Mesendoderm (in vitro differentiated cells): ENCODE measurements at regions not wholly inside any gene's neighbourhood (a gene's known extent, or its start where the extent isn't known, plus 50 kb on each side); places are given as distances from the start of the nearest gene placed in this dataset.

Source experiments
- DNase-seq: peaks from one replicate; pipeline ENCODE4 v3.0.0; 2013
- H2AK5ac ChIP-seq: 2 replicates; pipeline ENCODE4 v1.6.1; 2013; ENCODE audit warnings: low read length, inconsistent platforms
- H2BK120ac ChIP-seq: 2 replicates; pipeline ENCODE4 v1.6.1; 2013; ENCODE audit warnings: low read depth, mild to moderate bottlenecking, low read length, moderate library complexity, mixed read lengths
- H2BK15ac ChIP-seq: replicated peaks from 2 replicates; pipeline ENCODE4 v1.6.1; 2013; ENCODE audit warnings: low read depth, mild to moderate bottlenecking, moderate library complexity
- H2BK5ac ChIP-seq: 2 replicates; pipeline ENCODE4 v1.6.1; 2013; ENCODE audit warnings: low read length, inconsistent platforms
- H3K18ac ChIP-seq: 2 replicates; pipeline ENCODE4 v1.6.1; 2013; ENCODE audit warnings: mild to moderate bottlenecking, low read length, mixed read lengths
- H3K23ac ChIP-seq: one replicate; pipeline ENCODE4 v1.6.1; 2013; ENCODE audit warnings: low read length
- H3K27ac ChIP-seq: 2 replicates; pipeline ENCODE4 v1.5.1; 2013; ENCODE audit warnings: low read depth, mild to moderate bottlenecking, inconsistent platforms, low read length, moderate library complexity
- H3K27me3 ChIP-seq: 2 replicates; pipeline ENCODE4 v1.6.1; 2013; ENCODE audit warnings: low read length, control low read depth, mild to moderate bottlenecking, inconsistent platforms; ENCODE audit not compliant: insufficient read depth, poor library complexity
- H3K36me3 ChIP-seq: 2 replicates; pipeline ENCODE4 v1.6.1; 2013; ENCODE audit warnings: low read length, inconsistent platforms; ENCODE audit not compliant: control insufficient read depth, insufficient read depth
- H3K4ac ChIP-seq: one replicate; pipeline ENCODE4 v1.6.1; 2013; ENCODE audit warnings: low read depth, mild to moderate bottlenecking, low read length, moderate library complexity
- H3K4me1 ChIP-seq: 2 replicates; pipeline ENCODE4 v1.6.1; 2013; ENCODE audit warnings: low read depth, low read length, inconsistent platforms; ENCODE audit not compliant: control insufficient read depth
- H3K4me2 ChIP-seq: 2 replicates; pipeline ENCODE4 v1.6.1; 2013; ENCODE audit warnings: low read length
- H3K4me3 ChIP-seq: 2 replicates; pipeline ENCODE4 v1.5.1; 2013; ENCODE audit warnings: mild to moderate bottlenecking, low read length
- H3K56ac ChIP-seq: one replicate; pipeline ENCODE4 v1.6.1; 2013; ENCODE audit warnings: low read length
- H3K79me1 ChIP-seq: 2 replicates; pipeline ENCODE4 v1.6.1; 2013; ENCODE audit warnings: low read length, inconsistent platforms
- H3K79me2 ChIP-seq: 2 replicates; pipeline ENCODE4 v1.6.1; 2013; ENCODE audit warnings: mild to moderate bottlenecking, low read length; ENCODE audit not compliant: control insufficient read depth, insufficient read depth
- H3K9ac ChIP-seq: 2 replicates; pipeline ENCODE4 v1.6.1; 2013; ENCODE audit warnings: low read length, inconsistent platforms
- H4K5ac ChIP-seq: one replicate; pipeline ENCODE4 v1.6.1; 2013; ENCODE audit warnings: low read length
- H4K8ac ChIP-seq: one replicate; pipeline ENCODE4 v1.6.1; 2013; ENCODE audit warnings: low read depth, mild to moderate bottlenecking, control low read depth, low read length, moderate library complexity
- WGBS: extraction: QIAGEN DNeasy Blood & Tissue Kit; methylation state at CpG from one replicate; pipeline ENCODE4 v1.1.7; 2013; ENCODE audit warnings: low lambda C conversion rate, missing lambda C conversion rate; ENCODE audit not compliant: insufficient coverage; ENCODE audit errors: extremely low coverage; 5-methylcytosine and 5-hydroxymethylcytosine counted together

GRCh38 chr21:35779690-35780570 lies 280.4 kb downstream of the SETD4 start:
- H3K9ac ChIP-seq = no peak overlapping the region
- H2BK120ac ChIP-seq = no peak overlapping the region
- H3K79me1 ChIP-seq = no peaks in the 10 kb centered on the region
- H2AK5ac ChIP-seq = no peak overlapping the region
- no peaks in the 10 kb centered on the region for H3K4me1 ChIP-seq
- H3K27ac ChIP-seq = no peak overlapping the region
- no peaks in the 10 kb centered on the region for H3K79me2 ChIP-seq
- no peak overlapping the region for H3K4ac ChIP-seq
- H3K4me2 ChIP-seq = no peak overlapping the region
- H3K27me3 ChIP-seq = no peaks in the 10 kb centered on the region
- H4K5ac ChIP-seq = no peak overlapping the region
- DNase-seq = no peak
- H4K8ac ChIP-seq = no peak overlapping the region
- no peak overlapping the region for H3K23ac ChIP-seq
- WGBS = no CpG with 5 or more reads among the region's 7 CpGs
- H3K4me3 ChIP-seq = no peak overlapping the region
- H3K18ac ChIP-seq = no peak overlapping the region
- H2BK5ac ChIP-seq = no peak overlapping the region
- no peaks in the 10 kb centered on the region for H3K36me3 ChIP-seq
- no peak overlapping the region for H2BK15ac ChIP-seq
- no peak overlapping the region for H3K56ac ChIP-seq

GRCh38 chr21:35779167-35779566 lies 281.2 kb downstream of the SETD4 start:
- WGBS = no CpG with 5 or more reads among the region's 4 CpGs
- Histone ChIP-seq H3K4me2 (no peak overlapping the region), H2BK5ac (no peak overlapping the region), H3K27ac (no peak overlapping the region), H3K27me3 (no peaks in the 10 kb centered on the region), H3K23ac (no peak overlapping the region), H3K4me3 (no peak overlapping the region), H3K4me1 (no peaks in the 10 kb centered on the region), H2BK15ac (no peak overlapping the region), H3K18ac (no peak overlapping the region), H3K79me2 (no peaks in the 10 kb centered on the region), H3K4ac (no peak overlapping the region), H3K36me3 (no peaks in the 10 kb centered on the region), H2AK5ac (no peak overlapping the region), H3K9ac (no peak overlapping the region), H4K5ac (no peak overlapping the region), H4K8ac (no peak overlapping the region), H2BK120ac (no peak overlapping the region), H3K79me1 (no peaks in the 10 kb centered on the region), H3K56ac (no peak overlapping the region)
- no peak for DNase-seq

- Histone ChIP-seq H3K27me3 (no peaks in the 10 kb centered on the region), H2BK120ac (no peak overlapping the region), H3K79me2 (no peaks in the 10 kb centered on the region), H3K18ac (no peak overlapping the region), H3K4me1 (no peaks in the 10 kb centered on the region), H4K8ac (no peak overlapping the region), H3K23ac (no peak overlapping the region), H3K79me1 (no peaks in the 10 kb centered on the region), H3K4me2 (no peak overlapping the region), H3K9ac (no peak overlapping the region), H2BK15ac (no peak overlapping the region), H2AK5ac (no peak overlapping the region), H3K36me3 (no peaks in the 10 kb centered on the region), H3K4me3 (no peak overlapping the region), H3K4ac (no peak overlapping the region), H3K56ac (no peak overlapping the region), H2BK5ac (no peak overlapping the region), H4K5ac (no peak overlapping the region), H3K27ac (no peak overlapping the region)
- WGBS = no CpG with 5 or more reads among the region's 2 CpGs
- no peak for DNase-seq
Observed at GRCh38 chr21:35777081-35777480, 283.2 kb downstream of the SETD4 start.

DNA sequence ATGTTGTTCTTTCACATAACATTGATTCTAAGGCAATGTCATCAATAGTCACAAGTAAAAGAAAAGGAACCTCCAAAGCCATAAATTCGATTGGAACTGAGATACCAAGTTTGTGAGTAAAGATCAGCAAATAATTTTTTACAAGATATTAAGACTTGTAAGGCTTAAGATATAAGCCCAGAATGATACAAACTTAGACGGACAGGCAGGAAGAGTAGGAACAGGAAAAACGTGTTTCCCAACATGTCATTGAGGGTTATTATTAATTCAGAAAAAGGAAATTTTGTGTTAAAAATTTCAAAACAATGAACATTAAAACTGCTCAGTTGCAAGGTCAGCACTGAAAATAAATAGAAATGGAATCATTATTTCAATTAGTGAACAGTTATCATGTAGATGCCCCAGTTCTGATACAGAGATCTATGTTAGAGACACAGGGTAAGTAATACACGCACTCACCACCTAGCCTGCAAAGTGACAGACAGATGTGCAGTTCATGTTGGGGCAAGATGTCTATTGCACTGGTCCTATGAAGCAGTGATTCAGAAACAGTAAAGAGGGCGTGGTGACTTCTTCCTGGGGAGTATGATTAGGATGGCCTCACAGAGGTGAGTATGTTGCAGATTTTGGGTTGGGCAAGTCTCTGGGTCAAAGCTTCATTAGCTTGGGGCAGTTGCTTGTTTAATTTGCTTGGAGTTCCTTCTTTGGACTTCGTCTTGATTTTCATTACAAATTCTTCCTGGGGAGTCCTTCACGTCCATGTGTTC lies 284.4 kb downstream of the SETD4 start:
- Histone ChIP-seq H3K18ac (no peak overlapping the region), H3K27ac (no peak overlapping the region), H3K79me1 (no peaks in the 10 kb centered on the region), H3K4ac (no peak overlapping the region), H3K9ac (no peak overlapping the region), H4K8ac (no peak overlapping the region), H3K27me3 (no peaks in the 10 kb centered on the region), H3K79me2 (no peaks in the 10 kb centered on the region), H2BK5ac (no peak overlapping the region), H3K4me3 (no peak overlapping the region), H2BK120ac (no peak overlapping the region), H3K56ac (no peak overlapping the region), H3K36me3 (no peaks in the 10 kb centered on the region), H3K4me2 (no peak overlapping the region), H2BK15ac (no peak overlapping the region), H3K23ac (no peak overlapping the region), H3K4me1 (no peaks in the 10 kb centered on the region), H4K5ac (no peak overlapping the region), H2AK5ac (no peak overlapping the region)
- no peak for DNase-seq
- no CpG with 5 or more reads among the region's 7 CpGs for WGBS

DNA sequence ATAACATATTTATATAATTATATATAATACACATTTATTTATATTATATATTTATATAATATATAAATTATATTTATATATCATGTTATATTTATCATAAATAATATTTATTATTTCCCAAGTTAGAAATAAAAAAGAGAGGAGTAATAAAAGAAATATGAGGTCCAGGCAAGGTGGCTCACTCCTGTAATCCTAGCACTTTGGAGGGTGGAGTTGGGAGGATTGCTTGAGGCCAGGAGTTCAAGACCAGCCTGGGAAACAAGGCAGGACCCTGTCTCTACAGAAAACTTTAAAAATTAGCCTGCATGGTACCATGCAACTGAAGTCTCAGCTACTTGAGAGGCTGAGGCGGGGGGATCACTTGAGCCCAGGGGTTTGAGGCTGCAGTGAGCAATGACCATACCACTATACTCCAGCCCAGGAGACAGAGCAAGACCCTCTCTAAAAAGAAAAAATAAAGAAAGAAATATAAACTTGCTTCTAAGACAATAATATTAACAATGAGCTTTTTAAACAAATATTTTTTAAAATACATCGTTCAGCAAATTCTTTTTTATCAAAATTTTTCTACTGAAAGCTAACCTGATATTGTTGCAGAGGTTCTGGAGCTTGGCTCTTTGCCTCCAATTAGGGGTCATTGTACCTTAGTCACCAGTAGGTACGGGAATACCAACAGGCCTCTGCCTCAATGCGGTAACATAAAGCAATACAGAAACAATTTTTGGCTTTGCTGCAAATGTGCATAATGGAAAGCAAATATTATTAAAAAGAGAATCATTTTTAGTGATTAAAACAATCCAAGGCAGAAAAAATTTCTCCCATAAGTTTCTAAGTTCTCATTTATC lies 290.0 kb downstream of the SETD4 start:
- Histone ChIP-seq H4K5ac (no peak overlapping the region), H3K79me2 (no peaks in the 10 kb centered on the region), H3K36me3 (no peaks in the 10 kb centered on the region), H3K27ac (no peak overlapping the region), H2AK5ac (no peak overlapping the region), H3K79me1 (no peaks in the 10 kb centered on the region), H3K23ac (no peak overlapping the region), H3K4me1 (no peaks in the 10 kb centered on the region), H3K27me3 (no peaks in the 10 kb centered on the region), H3K18ac (no peak overlapping the region), H2BK5ac (no peak overlapping the region), H3K9ac (no peak overlapping the region), H3K56ac (no peak overlapping the region), H2BK120ac (no peak overlapping the region), H3K4me2 (no peak overlapping the region), H2BK15ac (no peak overlapping the region), H3K4ac (no peak overlapping the region), H3K4me3 (no peak overlapping the region), H4K8ac (no peak overlapping the region)
- DNase-seq = no peak
- WGBS = 100% methylated on average over 1 of the region's 4 CpGs
